OCI-LY3 (cell line): ENCODE measurements at regions not wholly inside any gene's neighbourhood (a gene's known extent, or its start where the extent isn't known, plus 50 kb on each side); places are given as distances from the start of the nearest gene placed in this dataset.

ENCODE experiments used
- H2AFZ ChIP-seq: fragments of 200-600, 300-600 bp; shearing (Covaris generic); 2 replicates; pipeline ENCODE4 v1.6.0; 2014; ENCODE audit warnings: antibody characterized with exemption, low read depth, low read length
- H3K27ac ChIP-seq: fragments of 200-600, 300-600 bp; sonication (generic); 2 replicates; pipeline ENCODE4 v1.5.1; 2014; ENCODE audit warnings: mild to moderate bottlenecking, low read length, moderate library complexity, mixed read lengths
- H3K27me3 ChIP-seq: fragments of 200-600, 300-600 bp; sonication (generic); 2 replicates; pipeline ENCODE4 v1.6.1; 2014; ENCODE audit warnings: low read depth, low read length, mixed read lengths
- H3K36me3 ChIP-seq: fragments of 200-600, 300-600 bp; sonication (generic); replicated peaks from 2 replicates; pipeline ENCODE3; 2014; ENCODE audit warnings: low read depth, low read length, mixed read lengths
- H3K4me1 ChIP-seq: fragments of 300-600, 200-600 bp; sonication (generic); 2 replicates; pipeline ENCODE4 v1.6.1; 2014; ENCODE audit warnings: low read length, mixed read lengths
- H3K4me2 ChIP-seq: fragments of 200-600, 300-600 bp; sonication (generic); 2 replicates; pipeline ENCODE4 v1.6.1; 2014; ENCODE audit warnings: low read length, mixed read lengths
- H3K4me3 ChIP-seq: fragments of 300-600, 200-600 bp; sonication (generic); 2 replicates; pipeline ENCODE4 v1.5.1; 2014; ENCODE audit warnings: antibody characterized with exemption, mild to moderate bottlenecking, low read length, moderate library complexity
- H3K79me2 ChIP-seq: fragments of 300-600, 200-600 bp; shearing (Covaris generic); 2 replicates; pipeline ENCODE4 v1.6.1; 2014; ENCODE audit warnings: mild to moderate bottlenecking, low read length, mixed read lengths
- H3K9ac ChIP-seq: fragments of 300-600, 200-600 bp; shearing (Covaris generic); 2 replicates; pipeline ENCODE4 v1.6.0; 2014; ENCODE audit warnings: mild to moderate bottlenecking, low read length, moderate library complexity
- H3K9me3 ChIP-seq: fragments of 200-600, 300-600 bp; shearing (Covaris generic); 2 replicates; pipeline ENCODE4 v1.6.1; 2014; ENCODE audit warnings: low read length, mixed read lengths; ENCODE audit not compliant: insufficient read depth
- H4K20me1 ChIP-seq: fragments of 200-600, 300-600 bp; sonication (generic); 2 replicates; pipeline ENCODE4 v1.6.1; 2016; ENCODE audit warnings: low read length, mixed read lengths; ENCODE audit not compliant: insufficient read depth
- EZH2phosphoT487 ChIP-seq: fragments of 200-600 bp; shearing (Covaris generic); IDR thresholded peaks from 2 replicates; pipeline ENCODE4 v1.6.1; 2018; ENCODE audit warnings: antibody characterized with exemption, mixed run types, low read depth
- TF ChIP-seq, protein P1 (sequence below): fragments of 200-600, 300-600 bp; sonication (generic); IDR thresholded peaks from 2 replicates; pipeline ENCODE4 v1.5.1; 2014; ENCODE audit warnings: antibody characterized with exemption, low read length, low read depth

GRCh38 chr9:91161465-91162300 is 200.0 kb downstream of the AUH start:
- H3K4me2 ChIP-seq: no peak overlapping the region
- no peak overlapping the region for H3K9ac ChIP-seq
- H3K27ac ChIP-seq: no peak overlapping the region
- H3K4me3 ChIP-seq: no peak overlapping the region
- no peaks in the 10 kb centered on the region for H3K9me3 ChIP-seq
- TF ChIP-seq, protein P1, sequence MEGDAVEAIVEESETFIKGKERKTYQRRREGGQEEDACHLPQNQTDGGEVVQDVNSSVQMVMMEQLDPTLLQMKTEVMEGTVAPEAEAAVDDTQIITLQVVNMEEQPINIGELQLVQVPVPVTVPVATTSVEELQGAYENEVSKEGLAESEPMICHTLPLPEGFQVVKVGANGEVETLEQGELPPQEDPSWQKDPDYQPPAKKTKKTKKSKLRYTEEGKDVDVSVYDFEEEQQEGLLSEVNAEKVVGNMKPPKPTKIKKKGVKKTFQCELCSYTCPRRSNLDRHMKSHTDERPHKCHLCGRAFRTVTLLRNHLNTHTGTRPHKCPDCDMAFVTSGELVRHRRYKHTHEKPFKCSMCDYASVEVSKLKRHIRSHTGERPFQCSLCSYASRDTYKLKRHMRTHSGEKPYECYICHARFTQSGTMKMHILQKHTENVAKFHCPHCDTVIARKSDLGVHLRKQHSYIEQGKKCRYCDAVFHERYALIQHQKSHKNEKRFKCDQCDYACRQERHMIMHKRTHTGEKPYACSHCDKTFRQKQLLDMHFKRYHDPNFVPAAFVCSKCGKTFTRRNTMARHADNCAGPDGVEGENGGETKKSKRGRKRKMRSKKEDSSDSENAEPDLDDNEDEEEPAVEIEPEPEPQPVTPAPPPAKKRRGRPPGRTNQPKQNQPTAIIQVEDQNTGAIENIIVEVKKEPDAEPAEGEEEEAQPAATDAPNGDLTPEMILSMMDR: no peak
- no peak for TF ChIP-seq EZH2phosphoT487
- peaks cover 53% of the 10 kb centered on the region for H3K27me3 ChIP-seq
- H3K79me2 ChIP-seq: no peaks in the 10 kb centered on the region
- H2AFZ ChIP-seq: no peak overlapping the region
- no peaks in the 10 kb centered on the region for H3K4me1 ChIP-seq
- H3K36me3 ChIP-seq: no peaks in the 10 kb centered on the region
- H4K20me1 ChIP-seq: no peaks in the 10 kb centered on the region

- Histone ChIP-seq H3K4me2 (no peak overlapping the region), H2AFZ (no peak overlapping the region), H3K9ac (no peak overlapping the region)
Measured at GRCh38 chr9:91162311-91162710, 199.4 kb downstream of the AUH start.

GRCh38 chr9:91162784-91163443 is 198.8 kb downstream of the AUH start:
- H3K27ac ChIP-seq: no peak overlapping the region
- no peaks in the 10 kb centered on the region for H3K9me3 ChIP-seq
- no peak overlapping the region for H3K4me3 ChIP-seq
- no peak overlapping the region for H3K4me2 ChIP-seq
- H2AFZ ChIP-seq: no peak overlapping the region
- H3K36me3 ChIP-seq: no peaks in the 10 kb centered on the region
- H3K4me1 ChIP-seq: no peaks in the 10 kb centered on the region
- peaks cover 48% of the 10 kb centered on the region for H3K27me3 ChIP-seq
- H3K9ac ChIP-seq: no peak overlapping the region
- no peaks in the 10 kb centered on the region for H3K79me2 ChIP-seq
- H4K20me1 ChIP-seq: no peaks in the 10 kb centered on the region
- TF ChIP-seq, protein P1: no peak
- no peak for TF ChIP-seq EZH2phosphoT487

More at GRCh38 chr9:91162311-91162710, 199.4 kb downstream of the AUH start:
- Histone ChIP-seq H3K79me2 (no peaks in the 10 kb centered on the region), H3K27me3 (peaks cover 49% of the 10 kb centered on the region), H4K20me1 (no peaks in the 10 kb centered on the region), H3K27ac (no peak overlapping the region), H3K4me3 (no peak overlapping the region), H3K9me3 (no peaks in the 10 kb centered on the region), H3K4me1 (no peaks in the 10 kb centered on the region), H3K36me3 (no peaks in the 10 kb centered on the region)
- TF ChIP-seq EZH2phosphoT487: no peak
- TF ChIP-seq, protein P1: no peak

- no peaks in the 10 kb centered on the region for H3K79me2 ChIP-seq
- no peaks in the 10 kb centered on the region for H3K9me3 ChIP-seq
- peaks cover 43% of the 10 kb centered on the region for H3K27me3 ChIP-seq
- no peak overlapping the region for H2AFZ ChIP-seq
- H3K4me2 ChIP-seq: no peak overlapping the region
- no peak overlapping the region for H3K27ac ChIP-seq
- TF ChIP-seq EZH2phosphoT487: no peak
- TF ChIP-seq, protein P1: no peak
- H3K4me3 ChIP-seq: no peak overlapping the region
- no peaks in the 10 kb centered on the region for H3K4me1 ChIP-seq
- H4K20me1 ChIP-seq: no peaks in the 10 kb centered on the region
- H3K9ac ChIP-seq: no peak overlapping the region
- H3K36me3 ChIP-seq: no peaks in the 10 kb centered on the region
Measured at GRCh38 chr9:91163444-91163772, 198.3 kb downstream of the AUH start.
